GM18498 (cell line): ENCODE measurements at regions not wholly inside any gene's neighbourhood (a gene's known extent, or its start where the extent isn't known, plus 50 kb on each side); places are given as distances from the start of the nearest gene placed in this dataset.
"Not testable (repeated sequence)": the region's sequence is repeated elsewhere in the genome, so short reads cannot be mapped to it uniquely, and the experiment has no call there.

ENCODE experiments used
- ATAC-seq: cut with Tn5 transposase; IDR thresholded peaks from one replicate; pipeline ENCODE4 v1.9.1; 2021; ENCODE audit warnings: mild to moderate bottlenecking, moderate library complexity; ENCODE audit not compliant: unreplicated experiment

GRCh38 chr1:113292603-113293255, 97.6 kb upstream of the MAGI3 start:
- no peak for ATAC-seq

- ATAC-seq = no peak
Measured at GRCh38 chr1:113293256-113293626, 97.1 kb upstream of the MAGI3 start.

GRCh38 chr1:113297749-113298148, 92.6 kb upstream of the MAGI3 start:
- no peak for ATAC-seq

GRCh38 chr1:113298941-113299340, 91.4 kb upstream of the MAGI3 start:
- ATAC-seq = no peak

- no peak for ATAC-seq
Measured at GRCh38 chr1:113302636-113303035, 87.7 kb upstream of the MAGI3 start.

- ATAC-seq = no peak
Measured at GRCh38 chr1:113303267-113303666, 87.0 kb upstream of the MAGI3 start.

- not testable (repeated sequence) for ATAC-seq
Measured at GRCh38 chr1:113305029-113305428, 85.3 kb upstream of the MAGI3 start.

GRCh38 chr1:113307771-113308445, 82.4 kb upstream of the MAGI3 start:
- ATAC-seq = no peak

GRCh38 chr1:113312651-113313050, 77.7 kb upstream of the MAGI3 start:
- not testable (repeated sequence) for ATAC-seq

GRCh38 chr1:113314600-113314999, 75.7 kb upstream of the MAGI3 start:
- ATAC-seq = no peak

GRCh38 chr1:113320272-113320671, 70.0 kb upstream of the MAGI3 start:
- ATAC-seq = no peak

- no peak for ATAC-seq
Measured at GRCh38 chr1:113320972-113321680, 69.2 kb upstream of the MAGI3 start.

GRCh38 chr1:113321771-113322387, 68.4 kb upstream of the MAGI3 start:
- ATAC-seq = no peak

- ATAC-seq = no peak
Measured at GRCh38 chr1:113322439-113322838, 67.9 kb upstream of the MAGI3 start.

- ATAC-seq = no peak
Measured at GRCh38 chr1:113325022-113325421, 65.3 kb upstream of the MAGI3 start.

- no peak for ATAC-seq
Measured at GRCh38 chr1:113326976-113327375, 63.3 kb upstream of the MAGI3 start.

GRCh38 chr1:113333056-113333455, 57.3 kb upstream of the MAGI3 start:
- no peak for ATAC-seq

GRCh38 chr1:113340038-113340437, 50.3 kb upstream of the MAGI3 start:
- ATAC-seq = no peak
